ENCODE measurements at regions not wholly inside any gene's neighbourhood (a gene's known extent, or its start where the extent isn't known, plus 50 kb on each side); places are given as distances from the start of the nearest gene placed in this dataset.

GRCh38 chr20:12068121-12068520 lies 150.4 kb downstream of the BTBD3 start:
- no peak overlapping the region for H3K4me3 ChIP-seq (ENCODE audit: insufficient read depth, low read depth, low read length)
- H3K4me1 ChIP-seq (ENCODE audit: insufficient read depth, low read length), result peaks cover 9% of the 10 kb centered on the region
- FAIRE-seq, result no peak
- Mint-ChIP-seq H3K9me3 (ENCODE audit: unreplicated experiment) (no peaks in the 10 kb centered on the region), H3K36me3 (ENCODE audit: low read depth, unreplicated experiment) (no peaks in the 10 kb centered on the region), H3K27me3 (ENCODE audit: low read depth, unreplicated experiment) (peaks cover 1% of the 10 kb centered on the region), H3K27ac (ENCODE audit: unreplicated experiment) (peak overlapping the region; percentile 3), H3K4me1 (ENCODE audit: low read depth, unreplicated experiment) (peaks cover 12% of the 10 kb centered on the region), H3K4me3 (ENCODE audit: unreplicated experiment) (no peak overlapping the region)
- peak overlapping the region; percentile 30 for H3K4me2 ChIP-seq (ENCODE audit: low read length)
- H2AFZ ChIP-seq (ENCODE audit: low read depth, low read length), result peak overlapping the region; percentile 5
- no peaks in the 10 kb centered on the region for H3K79me2 ChIP-seq (ENCODE audit: insufficient read depth, low read length)
- no peaks in the 10 kb centered on the region for H4K20me1 ChIP-seq (ENCODE audit: insufficient read depth, low read length)
- peak; percentile 23 for DNase-seq (ENCODE audit: low read depth)
- H3K9ac ChIP-seq (ENCODE audit: low read length), result no peak overlapping the region
- TF ChIP-seq EZH2 (IDR thresholded peaks at IDR 0.05; ENCODE audit: insufficient read depth, low read length), result no peak
- TF ChIP-seq CTCF (IDR thresholded peaks at IDR 0.05; ENCODE audit: insufficient read depth, low read depth, low read length), result no peak
- H3K27me3 ChIP-seq (ENCODE audit: insufficient read depth, low read length), result no peaks in the 10 kb centered on the region
- peaks cover 5% of the 10 kb centered on the region for H3K9me3 ChIP-seq (ENCODE audit: insufficient read depth, low read depth, low read length)
- peak overlapping the region; percentile 40 for H3K27ac ChIP-seq (ENCODE audit: low read depth, low read length)
- H3K36me3 ChIP-seq (ENCODE audit: insufficient read depth, low read length), result no peaks in the 10 kb centered on the region

- H3K9me3 ChIP-seq (ENCODE audit: insufficient read depth, low read depth, low read length), result peaks cover 5% of the 10 kb centered on the region
- H4K20me1 ChIP-seq (ENCODE audit: insufficient read depth, low read length), result no peaks in the 10 kb centered on the region
- H3K4me3 Mint-ChIP-seq (ENCODE audit: unreplicated experiment), result no peak overlapping the region
- no peak overlapping the region for H3K4me3 ChIP-seq (ENCODE audit: insufficient read depth, low read depth, low read length)
- H3K36me3 Mint-ChIP-seq (ENCODE audit: low read depth, unreplicated experiment), result no peaks in the 10 kb centered on the region
- no peaks in the 10 kb centered on the region for H3K79me2 ChIP-seq (ENCODE audit: insufficient read depth, low read length)
- FAIRE-seq (no peak), DNase-seq (ENCODE audit: low read depth) (no peak)
- no peaks in the 10 kb centered on the region for H3K9me3 Mint-ChIP-seq (ENCODE audit: unreplicated experiment)
- no peaks in the 10 kb centered on the region for H3K36me3 ChIP-seq (ENCODE audit: insufficient read depth, low read length)
- no peak overlapping the region for H3K9ac ChIP-seq (ENCODE audit: low read length)
- H2AFZ ChIP-seq (ENCODE audit: low read depth, low read length), result no peak overlapping the region
- peaks cover 1% of the 10 kb centered on the region for H3K27me3 Mint-ChIP-seq (ENCODE audit: low read depth, unreplicated experiment)
- no peak overlapping the region for H3K4me2 ChIP-seq (ENCODE audit: low read length)
- H3K4me1 Mint-ChIP-seq (ENCODE audit: low read depth, unreplicated experiment), result peaks cover 12% of the 10 kb centered on the region
- TF ChIP-seq EZH2 (IDR thresholded peaks at IDR 0.05; ENCODE audit: insufficient read depth, low read length) (no peak), CTCF (IDR thresholded peaks at IDR 0.05; ENCODE audit: insufficient read depth, low read depth, low read length) (no peak)
- H3K27me3 ChIP-seq (ENCODE audit: insufficient read depth, low read length), result no peaks in the 10 kb centered on the region
- no peak overlapping the region for H3K27ac ChIP-seq (ENCODE audit: low read depth, low read length)
- peaks cover 9% of the 10 kb centered on the region for H3K4me1 ChIP-seq (ENCODE audit: insufficient read depth, low read length)
- H3K27ac Mint-ChIP-seq (ENCODE audit: unreplicated experiment), result no peak overlapping the region
Observed at GRCh38 chr20:12069181-12069580, 151.5 kb downstream of the BTBD3 start.

GRCh38 chr20:12072221-12072953 lies 154.7 kb downstream of the BTBD3 start:
- no peak overlapping the region for H2AFZ ChIP-seq (ENCODE audit: low read depth, low read length)
- Mint-ChIP-seq H3K9me3 (ENCODE audit: unreplicated experiment) (peaks cover 6% of the 10 kb centered on the region), H3K4me1 (ENCODE audit: low read depth, unreplicated experiment) (peaks cover 12% of the 10 kb centered on the region), H3K36me3 (ENCODE audit: low read depth, unreplicated experiment) (no peaks in the 10 kb centered on the region), H3K27ac (ENCODE audit: unreplicated experiment) (no peak overlapping the region), H3K27me3 (ENCODE audit: low read depth, unreplicated experiment) (no peaks in the 10 kb centered on the region), H3K4me3 (ENCODE audit: unreplicated experiment) (no peak overlapping the region)
- no peak overlapping the region for H3K9ac ChIP-seq (ENCODE audit: low read length)
- no peak overlapping the region for H3K27ac ChIP-seq (ENCODE audit: low read depth, low read length)
- no peaks in the 10 kb centered on the region for H3K9me3 ChIP-seq (ENCODE audit: insufficient read depth, low read depth, low read length)
- H3K27me3 ChIP-seq (ENCODE audit: insufficient read depth, low read length), result no peaks in the 10 kb centered on the region
- DNase-seq (ENCODE audit: low read depth) (no peak), FAIRE-seq (no peak)
- TF ChIP-seq CTCF (IDR thresholded peaks at IDR 0.05; ENCODE audit: insufficient read depth, low read depth, low read length) (no peak), EZH2 (IDR thresholded peaks at IDR 0.05; ENCODE audit: insufficient read depth, low read length) (no peak)
- no peak overlapping the region for H3K4me3 ChIP-seq (ENCODE audit: insufficient read depth, low read depth, low read length)
- H3K4me2 ChIP-seq (ENCODE audit: low read length), result peak overlapping the region; percentile 18
- H3K79me2 ChIP-seq (ENCODE audit: insufficient read depth, low read length), result no peaks in the 10 kb centered on the region
- H3K4me1 ChIP-seq (ENCODE audit: insufficient read depth, low read length), result peaks cover 9% of the 10 kb centered on the region
- H3K36me3 ChIP-seq (ENCODE audit: insufficient read depth, low read length), result no peaks in the 10 kb centered on the region
- H4K20me1 ChIP-seq (ENCODE audit: insufficient read depth, low read length), result no peaks in the 10 kb centered on the region
